CD4-positive, alpha-beta T cell treated with Interleukin-4 for 1 hour (primary cell): ENCODE measurements at regions not wholly inside any gene's neighbourhood (a gene's known extent, or its start where the extent isn't known, plus 50 kb on each side); places are given as distances from the start of the nearest gene placed in this dataset.
"Not testable (repeated sequence)": the region's sequence is repeated elsewhere in the genome, so short reads cannot be mapped to it uniquely, and the experiment has no call there.

Experiments
- DNase-seq, 2 donors: peaks; one replicate each; pipeline ENCODE4 v3.0.0-alpha.2; 2020 to 2022

DNA sequence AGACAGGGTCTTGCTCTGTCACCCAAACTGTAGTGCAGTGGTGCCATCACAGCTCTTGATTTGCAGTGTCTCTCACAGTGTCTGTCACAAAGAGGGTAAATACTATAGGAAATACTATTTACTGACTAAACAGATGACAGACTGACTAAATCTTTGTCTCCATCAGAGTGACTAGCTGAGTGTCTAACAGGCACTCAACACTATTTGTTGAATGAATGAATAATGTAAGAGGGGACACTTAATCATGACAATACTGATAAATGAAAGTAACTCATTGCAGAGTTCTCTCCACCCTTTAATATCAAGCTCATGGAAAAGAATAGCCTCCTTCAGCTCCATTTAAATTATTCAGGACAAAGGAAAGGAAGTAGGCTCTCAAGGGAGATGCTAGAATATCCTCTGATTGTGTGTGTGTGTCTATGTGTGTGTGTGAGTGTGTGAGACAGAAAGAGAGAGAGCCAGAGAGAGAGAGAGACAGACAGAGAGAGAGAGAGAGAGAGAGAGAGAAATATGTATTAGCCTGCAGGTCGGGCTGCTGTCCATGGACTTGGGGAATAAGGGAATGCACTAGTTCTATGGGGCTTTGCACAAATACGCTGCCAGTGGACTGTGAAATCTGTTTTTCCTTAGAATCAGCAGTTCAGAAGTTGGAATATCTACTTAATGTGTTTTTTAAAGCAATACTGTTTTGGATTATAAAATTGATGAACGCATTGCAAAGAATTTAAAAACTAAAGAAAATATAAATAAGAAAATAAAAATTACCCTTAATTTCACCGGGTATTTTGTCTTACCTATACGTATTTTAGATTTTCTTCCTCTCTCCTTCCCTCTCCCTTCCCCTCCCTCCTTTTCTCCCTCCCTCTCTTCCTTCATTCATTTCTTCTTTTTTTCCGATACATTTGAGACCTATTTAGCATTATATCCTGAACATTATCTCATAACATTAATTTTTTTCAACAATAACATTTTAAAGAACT lies 132.9 kb upstream of the LRIG1 start:
- DNase-seq = no peak

DNA sequence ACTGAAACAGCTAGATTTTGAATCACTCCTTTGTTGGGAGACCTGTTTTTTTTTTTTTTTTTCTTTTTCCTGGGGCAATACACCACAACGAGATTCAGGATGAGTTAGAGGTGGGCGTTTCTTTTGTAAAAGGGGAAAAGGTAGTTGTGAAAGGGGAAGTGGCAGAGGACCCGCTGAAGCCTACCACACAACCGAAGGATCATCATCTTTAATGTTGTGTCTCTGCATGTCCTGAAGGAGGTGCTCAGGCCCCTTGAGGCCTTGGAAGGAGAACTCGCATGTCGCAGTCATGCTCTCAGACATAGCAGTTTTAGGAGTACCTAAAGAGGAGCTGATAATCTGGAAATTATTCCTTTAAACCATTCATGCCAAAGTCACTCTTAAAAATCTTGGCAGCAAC lies 137.9 kb upstream of the LRIG1 start:
- DNase-seq = no peak

GRCh38 chr3:66639809-66640356 lies 139.1 kb upstream of the LRIG1 start:
- no peak for DNase-seq

GRCh38 chr3:66642019-66642418 lies 141.2 kb upstream of the LRIG1 start:
- DNase-seq = no peak

GRCh38 chr3:66642484-66642883 lies 141.7 kb upstream of the LRIG1 start:
- no peak for DNase-seq

GRCh38 chr3:66644549-66644948 lies 143.7 kb upstream of the LRIG1 start:
- no peak for DNase-seq

DNA sequence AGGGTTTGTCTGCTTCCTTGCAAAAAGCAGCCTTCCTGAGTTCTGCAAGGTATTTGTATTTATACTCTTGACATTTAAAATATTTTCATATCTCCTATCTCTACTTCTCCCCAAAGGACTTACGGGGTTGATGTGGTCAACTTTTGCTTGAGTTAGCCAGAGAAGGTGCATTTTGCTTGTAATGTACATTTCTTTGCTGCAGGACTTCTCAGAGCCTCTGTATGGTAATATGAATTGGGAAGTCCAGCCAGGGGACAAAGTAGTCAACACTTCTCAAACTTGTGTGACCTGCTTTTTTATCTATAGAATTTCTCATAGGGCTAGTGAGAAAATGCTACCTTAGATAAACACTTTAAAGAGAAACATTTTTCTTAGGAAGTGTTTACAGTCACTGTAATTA lies 148.2 kb upstream of the LRIG1 start:
- no peak for DNase-seq

GRCh38 chr3:66651520-66651919 lies 150.7 kb upstream of the LRIG1 start:
- not testable (repeated sequence) for DNase-seq

- DNase-seq = not testable (repeated sequence)
Observed at GRCh38 chr3:66652100-66652499, 151.3 kb upstream of the LRIG1 start.

DNA sequence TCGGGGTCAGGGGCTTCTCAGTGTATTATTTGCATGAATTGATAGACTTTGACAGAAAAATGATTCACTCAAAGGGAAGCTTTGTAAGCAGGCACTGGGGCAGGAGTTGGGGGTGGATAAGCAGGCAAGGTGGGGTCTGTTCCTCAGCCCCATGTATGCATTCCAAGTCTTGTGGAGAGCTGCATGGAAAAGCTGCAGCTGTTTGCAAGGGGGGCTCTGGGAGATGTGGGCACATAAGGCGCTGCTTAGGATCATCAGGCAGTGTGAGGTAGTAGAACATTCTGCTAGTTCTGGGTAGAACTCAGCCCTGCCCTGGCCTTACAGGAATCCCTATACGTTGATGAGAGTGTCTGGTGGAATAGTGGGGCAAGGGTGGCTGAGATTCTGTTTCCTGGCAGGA lies 154.2 kb upstream of the LRIG1 start:
- DNase-seq = no peak

GRCh38 chr3:66655671-66656070 lies 154.8 kb upstream of the LRIG1 start:
- DNase-seq = no peak

GRCh38 chr3:66656609-66657008 lies 155.8 kb upstream of the LRIG1 start:
- DNase-seq = no peak

DNA sequence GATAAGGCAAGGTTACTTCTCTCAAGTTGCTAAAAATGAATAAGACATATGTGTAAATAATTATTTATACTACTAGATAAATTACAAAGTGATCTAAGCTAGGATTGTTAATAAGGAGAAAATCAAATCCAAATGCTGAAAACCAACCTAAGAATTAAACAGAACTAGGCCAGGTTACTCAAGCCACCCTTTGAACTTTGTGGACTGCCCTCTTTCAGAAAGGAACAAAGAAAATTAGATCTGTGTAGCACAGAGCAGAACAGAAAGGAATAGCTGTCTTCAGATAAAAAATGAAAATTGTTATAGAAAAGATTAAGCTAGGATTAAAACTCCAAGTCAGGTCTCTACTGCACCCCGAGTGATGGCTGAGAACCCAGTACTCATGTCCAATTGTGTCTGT lies 158.2 kb upstream of the LRIG1 start:
- DNase-seq = no peak

- no peak for DNase-seq
Observed at GRCh38 chr3:66661628-66662027, 160.8 kb upstream of the LRIG1 start.

- no peak for DNase-seq
Observed at GRCh38 chr3:66662894-66663293, 162.1 kb upstream of the LRIG1 start.

DNA sequence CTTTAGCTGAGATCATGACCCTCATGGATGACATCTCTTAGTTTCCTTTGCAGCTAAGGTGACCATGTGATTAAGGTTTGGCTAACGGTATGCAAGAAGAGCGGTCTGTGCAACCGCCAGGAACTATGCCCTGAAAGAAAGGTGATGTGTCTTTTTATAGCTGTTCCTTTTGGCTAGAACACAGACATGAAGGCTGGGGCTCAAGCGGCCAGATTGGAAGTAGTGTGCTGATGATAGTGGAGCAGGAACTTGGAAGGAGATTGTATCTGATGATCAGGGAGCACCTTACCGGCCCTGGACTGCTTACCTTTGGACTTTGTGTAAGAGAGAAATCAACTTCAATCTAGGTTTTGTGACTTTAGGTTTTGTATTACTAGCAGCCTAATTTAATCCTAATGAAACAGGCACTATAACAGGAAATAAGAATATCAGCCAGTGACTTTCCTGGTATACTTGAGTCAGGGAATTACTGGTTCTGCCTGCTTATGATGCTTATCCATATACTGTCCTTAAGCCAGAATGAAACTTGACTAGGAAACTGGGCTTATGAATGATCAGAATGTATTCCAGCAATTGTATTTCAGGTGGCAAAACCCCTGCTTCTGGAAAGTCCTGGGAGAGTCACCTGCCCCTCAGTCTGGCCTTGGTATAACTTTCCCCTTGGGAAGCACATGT lies 164.3 kb upstream of the LRIG1 start:
- DNase-seq = no peak

GRCh38 chr3:66666362-66666761 lies 165.5 kb upstream of the LRIG1 start:
- DNase-seq = no peak

GRCh38 chr3:66667263-66667662 lies 166.4 kb upstream of the LRIG1 start:
- no peak for DNase-seq

- DNase-seq = no peak
Observed at GRCh38 chr3:66671291-66671690, 170.5 kb upstream of the LRIG1 start.

- DNase-seq = no peak
Observed at GRCh38 chr3:66672830-66673229, 172.0 kb upstream of the LRIG1 start.

DNA sequence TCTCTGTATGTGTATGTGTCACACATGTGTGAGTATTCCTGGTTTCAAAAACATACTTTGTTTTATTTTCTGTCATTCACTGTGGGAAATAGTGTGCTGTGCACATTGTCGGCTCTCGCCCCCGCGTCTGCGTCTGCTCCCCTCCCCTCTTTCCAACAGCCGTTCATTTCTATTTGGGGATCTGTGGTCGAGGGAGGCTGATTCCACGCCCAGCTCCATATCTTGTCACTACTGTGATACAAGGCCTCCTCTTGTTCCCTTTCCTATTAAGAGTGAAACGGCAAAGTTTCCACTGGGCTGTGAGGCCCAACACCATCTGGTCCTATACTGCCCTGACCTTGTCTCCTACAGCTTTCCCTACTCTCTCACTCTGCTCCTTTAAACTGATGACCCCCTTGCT lies 172.5 kb upstream of the LRIG1 start:
- DNase-seq = no peak

DNA sequence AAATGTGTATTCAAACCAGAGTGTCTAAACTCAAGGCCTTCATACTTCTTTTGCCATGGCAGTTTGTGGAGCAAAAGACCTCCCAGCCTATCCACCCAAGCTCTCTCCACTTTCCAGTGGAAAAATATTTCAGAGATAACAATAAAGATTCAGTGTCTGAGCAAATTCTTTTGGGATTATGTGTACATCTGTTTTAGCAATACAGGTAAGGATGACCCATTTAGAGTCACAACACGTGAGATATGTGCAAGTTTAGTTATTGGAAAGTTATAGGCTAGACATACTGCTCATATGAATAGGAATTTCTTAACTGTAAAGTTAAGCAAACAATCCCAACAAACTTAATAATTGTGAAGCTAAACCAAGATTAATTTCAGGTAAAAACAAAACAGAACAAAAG lies 174.5 kb upstream of the LRIG1 start:
- no peak for DNase-seq

- no peak for DNase-seq
Observed at GRCh38 chr3:66692042-66692765, 191.4 kb upstream of the LRIG1 start.
